ENCODE measurements at regions not wholly inside any gene's neighbourhood (a gene's known extent, or its start where the extent isn't known, plus 50 kb on each side); places are given as distances from the start of the nearest gene placed in this dataset.

DNA sequence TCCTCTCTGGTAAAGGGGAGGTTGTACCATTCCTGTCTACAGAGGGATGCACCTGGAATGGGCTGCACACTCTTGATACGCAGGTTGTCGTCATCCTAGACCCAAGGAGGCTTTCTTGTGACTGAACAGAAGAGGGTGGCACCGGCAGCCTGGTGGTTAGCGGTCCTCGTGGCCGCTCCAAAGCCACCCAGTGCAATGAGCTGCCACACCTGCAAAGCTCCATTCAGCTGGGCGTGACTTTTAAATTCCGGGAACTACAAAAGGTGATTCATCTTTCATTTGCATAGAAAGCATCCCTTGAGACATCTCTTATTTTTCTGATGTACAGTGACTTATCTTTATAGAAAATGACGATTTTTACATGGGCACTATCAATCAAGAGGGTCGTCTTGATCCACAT lies 286.1 kb upstream of the IRX1 start:
- no peak for FAIRE-seq
- intact Hi-C loops (cut with DNase I): no loop called here
- no peak overlapping the region for H3K4me3 ChIP-seq (ENCODE audit: low read length in 3 of 3)
- H3K27me3 ChIP-seq (ENCODE audit: control insufficient read depth, insufficient read depth, low read length): no peaks in the 10 kb centered on the region
- DNase-seq: no peak
- H3K9ac ChIP-seq (ENCODE audit: low read length in 3 of 3): no peak overlapping the region
- no peaks in the 10 kb centered on the region for H3K4me1 ChIP-seq (ENCODE audit: control insufficient read depth in 2 of 3, insufficient read depth in 2 of 3, low read depth in 1 of 3, low read length in 3 of 3)
- no peak overlapping the region for H3K27ac ChIP-seq (ENCODE audit: low read depth in 2 of 2, low read length in 2 of 2)
- peaks cover 0 to 5% (median 0%) of the 10 kb centered on the region in 3 donors for H3K9me3 ChIP-seq (ENCODE audit: control insufficient read depth in 2 of 3, insufficient read depth in 1 of 3, low read length in 3 of 3)
- no peaks in the 10 kb centered on the region for H3K36me3 ChIP-seq (ENCODE audit: control insufficient read depth in 2 of 3, insufficient read depth in 3 of 3, low read length in 3 of 3)
- TF ChIP-seq, protein P1, sequence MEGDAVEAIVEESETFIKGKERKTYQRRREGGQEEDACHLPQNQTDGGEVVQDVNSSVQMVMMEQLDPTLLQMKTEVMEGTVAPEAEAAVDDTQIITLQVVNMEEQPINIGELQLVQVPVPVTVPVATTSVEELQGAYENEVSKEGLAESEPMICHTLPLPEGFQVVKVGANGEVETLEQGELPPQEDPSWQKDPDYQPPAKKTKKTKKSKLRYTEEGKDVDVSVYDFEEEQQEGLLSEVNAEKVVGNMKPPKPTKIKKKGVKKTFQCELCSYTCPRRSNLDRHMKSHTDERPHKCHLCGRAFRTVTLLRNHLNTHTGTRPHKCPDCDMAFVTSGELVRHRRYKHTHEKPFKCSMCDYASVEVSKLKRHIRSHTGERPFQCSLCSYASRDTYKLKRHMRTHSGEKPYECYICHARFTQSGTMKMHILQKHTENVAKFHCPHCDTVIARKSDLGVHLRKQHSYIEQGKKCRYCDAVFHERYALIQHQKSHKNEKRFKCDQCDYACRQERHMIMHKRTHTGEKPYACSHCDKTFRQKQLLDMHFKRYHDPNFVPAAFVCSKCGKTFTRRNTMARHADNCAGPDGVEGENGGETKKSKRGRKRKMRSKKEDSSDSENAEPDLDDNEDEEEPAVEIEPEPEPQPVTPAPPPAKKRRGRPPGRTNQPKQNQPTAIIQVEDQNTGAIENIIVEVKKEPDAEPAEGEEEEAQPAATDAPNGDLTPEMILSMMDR (IDR thresholded peaks at IDR 0.05; ENCODE audit: borderline replicate concordance, extremely low read depth, insufficient read depth): no peak

DNA sequence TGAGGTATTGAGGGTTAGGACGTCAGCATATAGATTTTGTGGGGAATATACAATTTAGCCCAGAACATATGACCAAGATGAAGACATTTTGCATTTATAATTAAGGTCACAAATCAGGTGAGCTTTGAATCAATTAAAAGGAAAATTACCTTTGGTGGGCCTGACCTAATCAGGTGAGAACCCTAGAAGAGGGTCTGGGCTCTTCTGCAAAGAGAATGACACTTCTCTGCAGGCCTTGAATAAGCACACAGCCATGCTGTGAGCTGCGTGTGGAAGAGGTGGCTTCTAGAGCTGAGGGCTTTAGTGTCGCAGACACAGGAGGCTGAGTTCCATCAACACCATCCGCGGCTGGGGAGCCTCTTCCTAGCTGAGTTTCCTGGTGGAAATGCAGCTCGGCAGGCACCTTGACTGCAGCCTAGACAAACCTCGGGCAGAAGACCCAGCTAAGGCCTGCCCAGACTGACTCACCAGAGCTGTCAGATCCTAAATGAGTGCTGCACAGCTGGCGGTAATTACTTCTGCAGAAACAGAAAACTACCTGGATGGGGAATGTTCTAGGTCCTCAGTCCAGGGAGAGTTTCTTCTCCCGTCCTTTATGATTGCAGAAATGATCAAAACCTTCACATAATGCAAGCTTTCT lies 287.5 kb upstream of the IRX1 start:
- no peak for FAIRE-seq
- TF ChIP-seq, protein P1 (IDR thresholded peaks at IDR 0.05; ENCODE audit: borderline replicate concordance, extremely low read depth, insufficient read depth): no peak

DNA sequence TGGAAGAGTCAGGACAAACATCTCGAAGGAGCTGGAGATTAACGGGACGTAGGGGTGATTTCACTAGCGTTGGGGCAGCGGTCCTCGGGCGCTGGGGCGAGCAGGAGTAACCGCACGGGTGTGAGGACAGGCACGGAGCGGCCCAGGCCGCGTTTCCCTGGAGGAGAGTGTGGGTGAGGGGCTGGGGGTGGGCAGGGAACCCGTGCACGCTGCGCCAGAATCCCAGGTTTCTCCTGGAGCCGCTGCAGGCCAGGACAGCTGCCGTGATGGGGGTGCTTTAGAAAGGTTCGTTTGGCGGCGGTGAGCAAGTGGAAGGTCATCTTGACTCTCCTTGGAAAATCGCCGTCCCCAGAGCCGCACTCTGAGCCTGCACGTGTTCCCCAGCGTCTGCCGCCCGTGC lies 290.2 kb upstream of the IRX1 start:
- no peaks in the 10 kb centered on the region for H3K9me3 ChIP-seq (ENCODE audit: control insufficient read depth in 2 of 3, insufficient read depth in 1 of 3, low read length in 3 of 3)
- FAIRE-seq: no peak
- H3K27me3 ChIP-seq (ENCODE audit: control insufficient read depth, insufficient read depth, low read length): no peaks in the 10 kb centered on the region
- no peak overlapping the region for H3K4me3 ChIP-seq (ENCODE audit: low read length in 3 of 3)
- H3K4me1 ChIP-seq (ENCODE audit: control insufficient read depth in 2 of 3, insufficient read depth in 2 of 3, low read depth in 1 of 3, low read length in 3 of 3): peaks cover 0 to 5% (median 0%) of the 10 kb centered on the region in 3 donors
- no peak for DNase-seq
- intact Hi-C loops (cut with DNase I): no loop called here
- H3K27ac ChIP-seq (ENCODE audit: low read depth in 2 of 2, low read length in 2 of 2): no peak overlapping the region
- no peaks in the 10 kb centered on the region for H3K36me3 ChIP-seq (ENCODE audit: control insufficient read depth in 2 of 3, insufficient read depth in 3 of 3, low read length in 3 of 3)
- no peak overlapping the region for H3K9ac ChIP-seq (ENCODE audit: low read length in 3 of 3)
- TF ChIP-seq, protein P1 (IDR thresholded peaks at IDR 0.05; ENCODE audit: borderline replicate concordance, extremely low read depth, insufficient read depth): no peak

More for the DNA sequence above, 287.5 kb upstream of the IRX1 start:
- Histone ChIP-seq H3K27ac (ENCODE audit: low read depth in 2 of 2, low read length in 2 of 2) (no peak overlapping the region), H3K9ac (ENCODE audit: low read length in 3 of 3) (no peak overlapping the region), H3K9me3 (ENCODE audit: control insufficient read depth in 2 of 3, insufficient read depth in 1 of 3, low read length in 3 of 3) (peaks cover 0 to 5% (median 0%) of the 10 kb centered on the region in 3 donors), H3K4me1 (ENCODE audit: control insufficient read depth in 2 of 3, insufficient read depth in 2 of 3, low read depth in 1 of 3, low read length in 3 of 3) (peaks cover 0 to 5% (median 0%) of the 10 kb centered on the region in 3 donors), H3K27me3 (ENCODE audit: control insufficient read depth, insufficient read depth, low read length) (no peaks in the 10 kb centered on the region), H3K36me3 (ENCODE audit: control insufficient read depth in 2 of 3, insufficient read depth in 3 of 3, low read length in 3 of 3) (no peaks in the 10 kb centered on the region), H3K4me3 (ENCODE audit: low read length in 3 of 3) (no peak overlapping the region)
- no peak for DNase-seq
- intact Hi-C loops (cut with DNase I): no loop called here

DNA sequence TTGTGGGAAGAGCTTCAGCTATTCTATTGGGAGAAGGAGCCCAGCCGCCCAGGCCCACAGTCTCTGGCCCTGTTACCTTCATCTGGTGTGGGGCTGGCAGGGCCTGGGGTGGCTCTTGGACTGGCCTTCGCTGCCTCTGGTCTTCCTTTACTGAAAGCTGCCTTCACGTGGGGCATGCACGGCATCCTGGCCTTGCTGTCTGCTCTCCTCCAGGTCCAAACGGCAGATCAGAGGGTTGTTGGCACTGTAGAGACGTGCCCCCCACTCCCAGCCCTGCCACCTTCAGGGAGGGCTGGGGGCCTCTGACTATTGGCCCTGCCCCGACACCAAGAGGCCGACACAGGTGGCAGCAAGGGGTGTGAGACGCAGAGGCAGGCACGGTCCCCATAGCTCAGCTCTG lies 291.3 kb upstream of the IRX1 start:
- Histone ChIP-seq H3K27ac (ENCODE audit: low read depth in 2 of 2, low read length in 2 of 2) (no peak overlapping the region), H3K36me3 (ENCODE audit: control insufficient read depth in 2 of 3, insufficient read depth in 3 of 3, low read length in 3 of 3) (no peaks in the 10 kb centered on the region), H3K4me1 (ENCODE audit: control insufficient read depth in 2 of 3, insufficient read depth in 2 of 3, low read depth in 1 of 3, low read length in 3 of 3) (peaks cover 0 to 5% (median 0%) of the 10 kb centered on the region in 3 donors), H3K27me3 (ENCODE audit: control insufficient read depth, insufficient read depth, low read length) (no peaks in the 10 kb centered on the region), H3K9me3 (ENCODE audit: control insufficient read depth in 2 of 3, insufficient read depth in 1 of 3, low read length in 3 of 3) (no peaks in the 10 kb centered on the region), H3K4me3 (ENCODE audit: low read length in 3 of 3) (no peak overlapping the region), H3K9ac (ENCODE audit: low read length in 3 of 3) (no peak overlapping the region)
- no peak for FAIRE-seq
- DNase-seq: no peak
- TF ChIP-seq, protein P1 (IDR thresholded peaks at IDR 0.05; ENCODE audit: borderline replicate concordance, extremely low read depth, insufficient read depth): no peak
- intact Hi-C loops (cut with DNase I): no loop called here
